Brain microvascular endothelial cell (primary cell): ENCODE measurements at regions not wholly inside any gene's neighbourhood (a gene's known extent, or its start where the extent isn't known, plus 50 kb on each side); places are given as distances from the start of the nearest gene placed in this dataset.

ENCODE experiments used
- DNase-seq: peaks from one replicate; pipeline ENCODE4 v3.0.0-alpha.2; 2020
- H3K27ac ChIP-seq: fragments of 250-450 bp; sonication (Bioruptor Pico); 2 replicates; pipeline ENCODE4 v1.5.1; 2020; ENCODE audit warnings: mild to moderate bottlenecking, moderate library complexity
- H3K27me3 ChIP-seq: fragments of 250-450 bp; sonication (Bioruptor Pico); replicated peaks from 2 replicates; pipeline ENCODE4 v1.5.1; 2020; ENCODE audit warnings: mild to moderate bottlenecking
- H3K36me3 ChIP-seq: fragments of 250-450 bp; sonication (Bioruptor Pico); replicated peaks from 2 replicates; pipeline ENCODE4 v1.5.1; 2020; ENCODE audit warnings: mild to moderate bottlenecking
- H3K4me3 ChIP-seq: 2 replicates; pipeline ENCODE4 v1.5.1; 2011; ENCODE audit warnings: low read depth, mild to moderate bottlenecking, control low read depth, low read length, moderate library complexity
- in situ Hi-C: cut with HindIII; loops from 2 replicates; pipeline ENCODE4 v1.10.0; 2017; ENCODE audit warnings: low sequenced_read_pairs, low pct_ligation_motif_present
- TF ChIP-seq, protein P1 (sequence below): IDR thresholded peaks from 2 replicates; pipeline ENCODE4 v1.5.1; 2011; ENCODE audit warnings: low read depth, mild to moderate bottlenecking, moderate library complexity, low read length, control low read depth, inconsistent platforms; ENCODE audit errors: missing control alignments

DNA sequence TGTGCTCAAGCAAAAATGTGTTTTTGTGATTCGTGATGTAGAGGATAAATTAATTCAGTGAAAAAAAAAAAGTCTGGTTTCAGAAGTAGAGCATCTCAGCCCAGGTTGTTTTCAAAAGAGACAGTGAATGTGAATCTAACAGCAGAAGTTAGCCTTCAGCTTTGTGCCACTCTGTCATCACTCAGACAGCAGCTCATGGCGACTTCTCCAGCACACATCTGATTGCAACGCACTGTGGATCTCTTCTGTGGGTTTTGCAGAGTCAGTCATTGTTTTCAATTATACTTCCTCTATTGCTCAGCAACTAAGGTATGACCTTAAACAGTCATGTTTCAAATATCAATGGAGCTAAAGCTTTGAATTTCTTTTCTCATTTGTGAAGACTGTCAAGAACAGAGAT is 335.5 kb upstream of the POU3F2 start:
- TF ChIP-seq, protein P1, sequence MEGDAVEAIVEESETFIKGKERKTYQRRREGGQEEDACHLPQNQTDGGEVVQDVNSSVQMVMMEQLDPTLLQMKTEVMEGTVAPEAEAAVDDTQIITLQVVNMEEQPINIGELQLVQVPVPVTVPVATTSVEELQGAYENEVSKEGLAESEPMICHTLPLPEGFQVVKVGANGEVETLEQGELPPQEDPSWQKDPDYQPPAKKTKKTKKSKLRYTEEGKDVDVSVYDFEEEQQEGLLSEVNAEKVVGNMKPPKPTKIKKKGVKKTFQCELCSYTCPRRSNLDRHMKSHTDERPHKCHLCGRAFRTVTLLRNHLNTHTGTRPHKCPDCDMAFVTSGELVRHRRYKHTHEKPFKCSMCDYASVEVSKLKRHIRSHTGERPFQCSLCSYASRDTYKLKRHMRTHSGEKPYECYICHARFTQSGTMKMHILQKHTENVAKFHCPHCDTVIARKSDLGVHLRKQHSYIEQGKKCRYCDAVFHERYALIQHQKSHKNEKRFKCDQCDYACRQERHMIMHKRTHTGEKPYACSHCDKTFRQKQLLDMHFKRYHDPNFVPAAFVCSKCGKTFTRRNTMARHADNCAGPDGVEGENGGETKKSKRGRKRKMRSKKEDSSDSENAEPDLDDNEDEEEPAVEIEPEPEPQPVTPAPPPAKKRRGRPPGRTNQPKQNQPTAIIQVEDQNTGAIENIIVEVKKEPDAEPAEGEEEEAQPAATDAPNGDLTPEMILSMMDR: no peak
- Histone ChIP-seq H3K27ac (no peak overlapping the region), H3K27me3 (no peaks in the 10 kb centered on the region), H3K36me3 (no peaks in the 10 kb centered on the region), H3K4me3 (no peak overlapping the region)
- in situ Hi-C loops: no loop called here
- no peak for DNase-seq

DNA sequence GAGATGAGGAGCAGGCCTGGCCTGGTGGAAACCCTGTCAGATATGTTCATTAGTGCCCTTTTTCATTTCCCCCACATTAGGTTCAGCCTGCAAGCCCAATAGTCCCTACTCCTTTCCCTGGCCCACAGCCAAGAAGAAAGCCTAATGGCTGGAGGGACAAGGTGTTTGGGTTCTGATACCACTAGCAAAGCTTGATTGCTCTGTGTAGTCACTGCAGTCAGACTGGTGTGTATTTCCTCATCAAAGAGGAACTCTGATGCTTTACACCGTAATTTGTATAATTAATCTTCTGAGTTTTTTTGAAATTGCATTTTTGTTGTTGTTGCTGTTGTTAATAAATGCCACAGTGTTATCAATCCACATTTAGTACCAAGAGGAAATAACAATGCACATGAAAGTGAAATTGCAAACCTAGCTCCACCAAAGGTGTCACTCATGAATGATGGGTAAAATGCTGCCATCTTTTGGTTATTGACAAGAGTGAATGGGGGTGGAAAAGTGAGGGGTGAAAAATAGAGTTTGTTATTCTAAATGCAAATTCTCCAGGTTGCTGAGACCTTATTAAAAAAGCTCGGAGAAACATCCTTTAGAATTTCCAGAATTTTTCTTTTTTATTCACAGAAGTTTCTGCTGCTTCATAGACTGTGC is 320.2 kb upstream of the POU3F2 start:
- in situ Hi-C loops: no loop called here
- TF ChIP-seq, protein P1: no peak

DNA sequence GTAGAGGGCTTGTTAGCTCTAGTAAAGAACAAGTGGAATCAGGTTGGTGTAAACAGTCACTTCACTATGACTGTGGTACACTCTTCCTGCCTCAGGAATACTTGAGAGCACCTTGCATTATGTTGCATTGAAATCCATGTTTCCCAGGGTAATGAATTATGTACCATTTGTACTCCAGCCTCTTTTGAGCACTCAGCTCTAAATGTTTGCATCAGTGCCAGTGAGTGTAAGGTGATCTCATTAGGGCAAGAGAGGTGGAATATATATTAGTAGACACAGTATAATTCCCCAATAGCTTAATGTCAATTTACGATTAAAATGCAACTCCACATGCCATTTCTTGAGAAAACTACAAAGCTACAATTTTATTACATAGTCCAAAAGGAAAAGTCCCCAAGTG is 319.6 kb upstream of the POU3F2 start:
- TF ChIP-seq, protein P1: no peak
- no peak for DNase-seq
- H3K27me3 ChIP-seq: no peaks in the 10 kb centered on the region
- no peak overlapping the region for H3K4me3 ChIP-seq
- H3K27ac ChIP-seq: no peak overlapping the region
- H3K36me3 ChIP-seq: no peaks in the 10 kb centered on the region
- in situ Hi-C loops: no loop called here

More for the DNA sequence above, 320.2 kb upstream of the POU3F2 start:
- Histone ChIP-seq H3K4me3 (no peak overlapping the region), H3K36me3 (no peaks in the 10 kb centered on the region), H3K27ac (no peak overlapping the region), H3K27me3 (no peaks in the 10 kb centered on the region)
- DNase-seq: no peak

DNA sequence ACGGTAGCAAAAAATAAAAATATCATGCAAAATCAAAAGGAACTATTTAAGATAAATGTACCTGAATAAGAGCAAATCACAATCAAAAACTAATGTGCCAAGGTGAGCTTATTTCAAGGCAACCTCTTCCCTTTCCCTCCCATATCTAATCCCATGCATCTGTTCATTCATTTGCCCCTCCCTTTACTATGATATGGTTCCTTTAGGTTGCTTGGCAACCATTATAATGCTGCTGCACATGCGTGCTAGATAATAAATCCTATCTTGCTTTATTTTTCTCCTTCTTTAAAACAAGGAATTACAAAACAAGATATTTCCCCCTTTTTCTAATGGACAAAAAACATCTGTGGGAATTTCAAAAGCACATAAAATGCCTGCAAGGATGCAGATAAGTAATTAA is 318.2 kb upstream of the POU3F2 start:
- no peaks in the 10 kb centered on the region for H3K36me3 ChIP-seq
- TF ChIP-seq, protein P1: no peak
- no peaks in the 10 kb centered on the region for H3K27me3 ChIP-seq
- no peak overlapping the region for H3K27ac ChIP-seq
- no peak for DNase-seq
- H3K4me3 ChIP-seq: no peak overlapping the region
- in situ Hi-C loops: no loop called here

DNA sequence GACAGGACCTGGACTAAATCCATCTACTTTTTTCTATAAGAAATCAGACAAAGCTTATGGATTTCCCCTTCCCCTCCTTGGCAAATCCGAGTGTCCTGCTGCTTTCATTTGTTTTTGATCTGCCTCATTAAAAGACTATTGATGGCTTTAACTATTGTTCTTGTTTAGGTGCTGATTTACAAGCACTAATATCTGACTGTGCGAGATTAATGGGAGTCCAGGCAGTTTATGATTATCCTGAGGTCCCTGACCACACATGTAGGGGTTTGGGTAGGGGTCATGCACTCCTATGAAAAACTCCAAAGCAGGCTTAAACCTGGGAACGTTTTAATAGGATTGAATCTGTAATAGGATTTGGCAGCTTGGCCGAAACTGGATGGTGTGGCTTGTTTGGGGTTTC is 317.5 kb upstream of the POU3F2 start:
- TF ChIP-seq, protein P1: no peak
- Histone ChIP-seq H3K27ac (no peak overlapping the region), H3K27me3 (no peaks in the 10 kb centered on the region), H3K36me3 (no peaks in the 10 kb centered on the region), H3K4me3 (no peak overlapping the region)
- DNase-seq: no peak
- in situ Hi-C loops: no loop called here

DNA sequence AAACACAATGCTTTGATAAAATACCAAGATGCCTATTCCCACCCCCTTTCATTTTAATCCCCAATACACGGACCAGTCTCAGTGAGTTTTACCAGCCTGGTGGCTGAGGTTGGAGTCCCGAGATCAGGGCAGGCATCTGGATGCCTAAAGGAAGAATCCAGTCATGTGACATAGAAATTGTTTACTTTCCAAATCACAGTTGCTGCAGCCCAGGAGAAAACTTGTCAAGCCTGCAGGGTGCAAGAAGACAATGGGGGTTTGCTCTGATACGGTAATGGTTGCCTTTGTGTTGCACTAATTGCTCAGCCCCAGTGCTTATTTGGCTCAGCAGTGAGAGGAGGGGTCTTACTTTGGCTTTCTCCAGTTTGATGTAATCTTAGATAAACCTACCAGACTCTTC is 308.5 kb upstream of the POU3F2 start:
- Histone ChIP-seq H3K27ac (no peak overlapping the region), H3K27me3 (no peaks in the 10 kb centered on the region), H3K4me3 (no peak overlapping the region), H3K36me3 (no peaks in the 10 kb centered on the region)
- in situ Hi-C loops: no loop called here
- TF ChIP-seq, protein P1: no peak
- DNase-seq: no peak
